ENCODE measurements at regions not wholly inside any gene's neighbourhood (a gene's known extent, or its start where the extent isn't known, plus 50 kb on each side); places are given as distances from the start of the nearest gene placed in this dataset.
"Not testable (repeated sequence)": the region's sequence is repeated elsewhere in the genome, so short reads cannot be mapped to it uniquely, and the experiment has no call there.

DNA sequence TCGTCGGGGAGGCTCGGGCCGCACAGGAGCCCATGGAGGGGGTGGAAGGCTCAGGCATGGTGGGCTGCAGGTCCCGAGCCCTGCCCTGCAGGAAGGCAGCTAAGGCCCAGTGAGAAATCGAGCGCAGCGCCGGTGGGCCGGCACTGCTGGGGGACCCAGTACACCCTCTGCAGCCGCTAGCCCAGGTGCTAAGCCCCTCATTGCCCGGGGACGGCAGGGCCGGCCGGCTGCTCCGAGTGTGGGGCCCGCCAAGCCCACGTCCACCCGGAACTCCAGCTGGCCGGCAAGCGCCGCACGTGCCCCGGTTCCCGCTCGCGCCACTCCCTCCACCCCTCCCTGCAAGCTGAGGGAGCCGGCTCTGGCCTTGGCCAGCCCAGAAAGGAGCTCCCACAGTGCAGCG is 395.6 kb upstream of the MGMT start:
- not testable (repeated sequence) for DNase-seq (ENCODE audit: low read depth)

DNA sequence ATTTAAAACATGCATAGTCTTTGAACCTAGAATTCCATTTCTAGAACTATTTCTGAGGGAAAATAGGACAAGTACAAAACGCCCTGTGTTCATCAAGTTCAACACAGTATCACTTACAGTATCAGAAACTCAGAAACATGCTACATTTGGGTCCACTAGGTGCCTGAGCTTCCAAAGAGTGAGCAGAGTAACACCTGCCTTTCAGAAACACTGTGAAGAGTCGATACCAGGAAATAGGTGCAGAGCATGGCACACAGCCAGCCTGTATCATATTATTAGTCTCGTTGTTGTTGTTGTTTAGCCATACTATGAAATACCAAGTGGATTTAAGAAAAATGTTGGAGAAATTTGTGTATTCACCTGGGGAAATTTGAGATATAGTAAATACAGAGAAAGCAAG is 392.1 kb upstream of the MGMT start:
- no peak for DNase-seq (ENCODE audit: low read depth)

DNA sequence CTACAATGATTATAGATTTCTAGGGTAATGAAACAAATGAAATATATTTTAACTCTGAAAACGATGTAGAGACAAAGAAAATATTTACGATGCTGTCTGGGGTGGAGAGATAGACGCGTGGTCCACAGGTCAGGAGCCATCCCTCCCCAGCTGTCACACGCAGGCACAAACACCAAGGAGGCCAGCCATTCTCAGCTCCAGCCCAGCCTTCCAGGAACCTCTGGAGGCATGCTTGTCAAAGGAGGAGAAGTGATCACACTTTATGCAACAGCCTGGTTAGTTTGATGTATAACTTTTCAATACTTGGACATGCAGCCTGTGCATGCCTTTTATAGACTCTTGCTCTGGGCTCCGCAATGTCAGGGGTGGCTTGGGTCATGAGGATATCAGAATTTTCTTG is 391.5 kb upstream of the MGMT start:
- DNase-seq (ENCODE audit: low read depth): no peak

DNA sequence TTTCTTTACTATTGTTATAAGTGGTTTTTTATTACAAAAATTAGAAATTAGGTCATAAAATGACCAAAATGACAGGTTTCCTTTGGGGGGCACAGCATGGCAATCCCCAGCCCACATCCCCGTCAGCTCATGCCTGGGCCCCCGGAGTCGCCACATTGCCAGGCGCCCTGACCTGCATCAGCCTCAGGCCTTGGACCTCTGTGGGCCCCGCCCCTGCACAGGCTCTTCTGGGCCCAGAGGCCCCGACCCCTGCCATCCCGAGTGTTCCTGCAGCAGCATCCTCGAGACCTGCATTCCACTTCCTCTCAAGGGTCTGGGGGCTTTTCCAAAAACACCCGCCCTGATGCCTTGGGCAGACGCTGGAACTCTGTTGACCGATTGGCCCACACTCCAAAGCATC is 391.1 kb upstream of the MGMT start:
- no peak for DNase-seq (ENCODE audit: low read depth)

DNA sequence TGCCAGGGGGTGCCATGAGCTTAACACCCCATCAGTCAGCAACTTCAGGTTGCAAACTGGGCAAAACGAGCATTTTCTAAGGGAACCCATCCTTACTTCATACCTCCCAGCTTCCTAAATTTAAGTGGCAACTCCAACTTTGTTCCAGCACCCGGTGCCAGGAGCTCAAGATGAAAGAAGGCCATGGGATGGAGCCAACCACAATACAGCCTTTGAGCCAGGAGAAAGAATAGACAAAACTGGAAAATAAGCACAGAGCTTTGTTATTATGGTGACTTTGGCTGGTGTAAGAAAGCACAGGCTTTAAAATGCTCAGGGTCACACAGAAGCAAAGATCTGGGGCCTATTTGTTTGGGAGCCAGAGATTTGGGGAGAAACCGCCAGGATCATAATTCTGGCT is 388.7 kb upstream of the MGMT start:
- no peak for DNase-seq (ENCODE audit: low read depth)

DNA sequence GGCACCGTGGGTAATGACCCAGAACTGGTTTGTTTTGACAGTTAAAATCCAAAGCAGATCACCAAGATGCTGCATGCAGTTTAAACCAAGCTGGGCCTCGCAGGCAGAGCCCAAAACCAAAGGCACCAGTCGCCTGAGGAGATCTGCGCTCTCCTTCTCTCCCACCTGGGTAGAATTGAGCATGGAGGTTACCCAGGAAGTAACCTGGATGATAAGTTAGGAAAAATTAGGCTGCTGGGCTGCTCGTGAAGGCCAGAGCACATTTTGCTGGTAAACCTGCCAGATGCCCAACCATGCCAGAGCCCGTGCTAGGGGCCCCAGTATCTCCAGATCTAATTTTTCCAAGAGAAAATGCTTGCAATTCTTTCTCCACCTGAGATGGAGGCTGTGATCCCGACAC is 388.3 kb upstream of the MGMT start:
- no peak for DNase-seq (ENCODE audit: low read depth)

DNA sequence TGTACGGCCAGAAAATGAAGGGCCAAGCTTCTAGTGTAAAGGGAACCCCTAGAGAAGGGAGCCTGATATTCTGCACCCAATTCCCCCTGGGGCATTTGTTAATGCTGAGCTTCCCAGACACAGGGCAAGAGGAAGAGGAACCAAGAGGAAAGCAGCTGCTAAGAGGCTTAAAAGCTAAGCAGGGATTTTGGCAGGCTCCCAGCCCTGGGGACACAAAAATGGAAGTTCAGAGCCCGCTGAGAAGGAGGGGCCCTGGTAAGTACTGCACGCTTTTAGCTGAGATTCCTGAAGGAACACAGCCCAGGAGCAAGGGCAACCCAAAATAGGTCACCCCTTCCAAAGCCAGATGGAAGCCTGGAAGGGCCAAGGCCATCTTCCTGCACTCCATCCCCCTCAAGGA is 387.3 kb upstream of the MGMT start:
- no peak for DNase-seq (ENCODE audit: low read depth)

DNA sequence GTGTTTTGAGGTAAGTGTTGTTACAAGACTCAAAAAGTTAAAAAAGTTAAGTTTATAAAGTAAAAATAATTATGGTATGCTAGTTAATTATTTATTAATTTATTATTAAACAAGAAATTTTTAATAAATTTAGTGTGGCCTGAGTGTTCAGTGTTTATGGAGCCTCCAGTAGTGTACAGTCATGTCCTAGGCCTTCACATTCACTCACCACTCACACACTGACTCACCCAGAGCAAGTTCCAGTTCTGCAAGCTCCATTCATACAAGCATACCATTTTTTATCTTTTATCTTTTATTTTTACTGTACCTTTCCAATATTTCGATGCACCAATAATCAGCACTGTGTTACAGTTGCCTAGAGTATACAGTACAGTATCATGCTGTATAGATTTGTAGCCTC is 381.2 kb upstream of the MGMT start:
- no peak for DNase-seq (ENCODE audit: low read depth)

DNA sequence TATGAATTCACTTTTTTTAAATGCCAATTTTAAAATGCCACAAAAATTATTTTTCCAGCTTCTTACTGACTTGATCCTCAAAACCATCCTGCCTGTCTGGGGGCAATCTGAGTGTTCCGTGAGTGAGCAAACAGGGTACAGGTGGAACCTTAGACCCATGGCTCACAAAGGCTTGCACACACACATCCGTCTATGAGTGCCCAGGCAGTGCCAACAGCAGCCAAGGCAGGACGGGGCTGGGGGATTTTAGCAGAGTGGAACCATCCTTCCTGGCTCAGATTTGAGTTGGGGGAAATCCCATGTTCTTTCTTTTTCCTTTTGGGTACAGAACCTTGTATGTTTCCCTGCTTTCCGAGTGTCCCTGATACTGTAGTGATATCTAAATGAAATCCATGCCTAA is 377.7 kb upstream of the MGMT start:
- no peak for DNase-seq (ENCODE audit: low read depth)

DNA sequence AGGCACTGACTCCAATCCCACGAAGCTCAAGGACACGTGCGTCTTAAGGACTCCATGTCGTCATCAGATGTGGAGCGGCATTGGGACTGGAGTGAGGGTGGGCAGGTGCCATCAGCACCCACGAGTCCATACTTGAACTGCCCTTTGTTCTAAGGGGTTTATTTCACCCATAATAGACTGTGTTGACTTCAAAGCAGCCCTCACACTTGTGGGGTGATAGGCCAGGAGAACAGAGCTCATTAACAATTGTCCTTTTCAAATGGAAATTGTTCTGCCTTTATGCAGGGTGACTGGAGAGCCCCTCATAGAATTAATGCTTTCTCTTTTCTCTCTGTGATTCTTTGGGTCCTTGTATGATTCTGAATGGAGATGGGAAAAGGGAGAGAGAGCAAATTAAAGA is 376.9 kb upstream of the MGMT start:
- no peak for DNase-seq (ENCODE audit: low read depth)

DNA sequence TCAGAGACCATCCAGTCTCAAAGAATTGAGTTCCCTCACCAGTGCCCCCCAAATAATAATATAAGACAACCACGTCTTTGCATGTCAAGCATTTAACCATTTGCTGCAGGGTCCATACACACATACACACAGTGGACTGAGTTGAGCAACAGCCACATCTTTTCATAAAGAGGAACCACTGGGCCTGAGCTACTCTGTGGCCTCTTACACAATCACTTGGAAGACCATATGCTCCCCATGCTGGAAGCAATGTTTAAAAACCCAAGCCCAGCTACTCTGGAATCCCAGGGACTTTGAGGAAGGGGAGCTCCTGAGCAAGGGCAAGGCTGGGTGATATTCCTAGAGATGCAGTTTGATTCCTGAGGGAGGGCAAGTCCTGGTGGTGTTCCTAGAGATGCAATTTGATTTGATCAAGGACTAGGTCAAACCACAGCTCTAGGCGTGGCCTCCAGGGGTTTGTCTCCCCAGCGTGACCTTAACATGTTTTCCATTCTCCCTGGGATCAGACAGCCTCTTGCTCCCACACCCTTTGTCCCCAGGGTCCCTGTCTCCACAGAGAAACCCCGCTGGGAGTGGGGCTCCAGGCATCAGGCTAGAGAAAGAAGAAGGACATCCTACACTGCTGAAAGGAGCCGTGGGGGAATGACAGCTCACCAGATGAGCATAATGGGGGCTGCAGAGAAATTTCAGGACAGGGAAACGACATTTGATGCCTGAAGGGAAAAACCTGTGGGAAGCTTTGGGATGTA is 376.2 kb upstream of the MGMT start:
- DNase-seq (ENCODE audit: low read depth): no peak

DNA sequence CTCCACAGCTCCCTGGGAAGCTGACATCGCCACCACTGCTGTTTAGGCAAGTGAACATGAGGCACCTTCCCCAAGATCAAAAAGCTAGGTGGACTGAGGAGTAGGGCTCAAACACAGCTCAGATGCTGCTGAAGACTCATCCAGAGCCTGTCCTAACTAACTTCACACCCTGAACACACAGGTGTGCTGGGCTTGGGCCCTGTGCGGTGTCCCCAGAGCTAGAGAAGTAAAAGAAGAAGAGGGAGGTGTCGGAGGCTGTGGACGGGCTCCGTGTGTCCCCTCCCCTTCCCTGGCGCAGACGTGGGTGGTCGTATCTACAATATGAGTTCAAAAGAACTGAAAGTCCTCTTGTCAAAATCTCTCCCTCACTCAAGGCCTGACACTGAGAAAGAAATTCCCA is 373.4 kb upstream of the MGMT start:
- no peak for DNase-seq (ENCODE audit: low read depth)

DNA sequence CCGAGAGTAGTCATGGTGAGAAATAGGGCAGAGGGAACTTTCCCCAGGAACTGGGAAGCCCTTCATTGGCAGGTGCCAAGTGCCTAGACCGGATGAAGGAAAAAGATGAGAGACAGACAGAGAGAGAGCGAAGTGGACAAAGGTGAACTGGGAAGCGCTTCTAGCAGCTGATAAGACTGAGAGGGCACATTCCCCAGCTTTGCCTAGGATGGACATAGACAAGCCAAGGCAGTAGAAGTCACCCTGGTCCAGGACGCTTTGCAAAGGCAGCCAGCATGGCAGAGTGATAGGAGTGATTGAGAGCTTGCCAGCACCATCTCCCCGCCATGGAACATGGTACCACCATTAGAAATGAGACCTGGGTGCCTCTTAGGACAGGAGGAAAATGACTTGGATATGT is 372.8 kb upstream of the MGMT start:
- DNase-seq (ENCODE audit: low read depth): no peak

DNA sequence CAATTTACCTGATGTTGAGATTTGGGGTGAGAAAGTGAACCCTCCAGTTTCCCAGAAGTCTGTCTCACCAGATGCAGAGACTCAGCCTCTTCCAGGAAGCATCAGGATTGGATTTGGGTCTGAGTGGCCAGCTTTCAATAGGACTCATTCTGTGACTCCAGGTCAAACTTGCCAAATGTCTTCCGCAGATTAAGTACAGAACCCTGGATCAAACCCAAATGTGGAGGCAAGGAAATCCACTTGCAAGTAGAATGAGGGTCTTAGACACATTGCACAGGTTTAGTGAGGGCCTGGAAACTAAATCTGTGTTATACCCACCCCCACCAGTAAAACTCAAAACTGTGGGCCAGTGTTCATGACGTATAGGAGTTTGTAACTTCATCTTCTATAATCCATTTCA is 372.2 kb upstream of the MGMT start:
- DNase-seq (ENCODE audit: low read depth): no peak

DNA sequence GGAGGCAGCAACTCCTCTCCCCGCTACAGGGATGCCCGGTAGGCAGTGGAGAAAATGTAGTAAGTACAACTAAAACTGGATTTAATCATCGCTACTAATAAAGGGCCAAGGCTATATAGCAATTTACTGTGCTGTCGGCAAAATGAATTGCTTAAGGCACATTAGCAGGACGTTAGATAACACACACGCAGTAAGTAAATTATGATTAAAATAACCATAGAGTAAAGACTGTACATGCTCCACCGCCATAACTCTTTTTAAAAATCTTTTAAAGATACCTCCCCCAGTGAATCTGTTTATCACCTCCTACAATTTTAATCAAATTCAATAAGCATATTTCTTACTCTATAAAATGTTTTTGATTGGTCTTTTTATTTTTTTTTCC is 371.4 kb upstream of the MGMT start:
- DNase-seq (ENCODE audit: low read depth): no peak

DNA sequence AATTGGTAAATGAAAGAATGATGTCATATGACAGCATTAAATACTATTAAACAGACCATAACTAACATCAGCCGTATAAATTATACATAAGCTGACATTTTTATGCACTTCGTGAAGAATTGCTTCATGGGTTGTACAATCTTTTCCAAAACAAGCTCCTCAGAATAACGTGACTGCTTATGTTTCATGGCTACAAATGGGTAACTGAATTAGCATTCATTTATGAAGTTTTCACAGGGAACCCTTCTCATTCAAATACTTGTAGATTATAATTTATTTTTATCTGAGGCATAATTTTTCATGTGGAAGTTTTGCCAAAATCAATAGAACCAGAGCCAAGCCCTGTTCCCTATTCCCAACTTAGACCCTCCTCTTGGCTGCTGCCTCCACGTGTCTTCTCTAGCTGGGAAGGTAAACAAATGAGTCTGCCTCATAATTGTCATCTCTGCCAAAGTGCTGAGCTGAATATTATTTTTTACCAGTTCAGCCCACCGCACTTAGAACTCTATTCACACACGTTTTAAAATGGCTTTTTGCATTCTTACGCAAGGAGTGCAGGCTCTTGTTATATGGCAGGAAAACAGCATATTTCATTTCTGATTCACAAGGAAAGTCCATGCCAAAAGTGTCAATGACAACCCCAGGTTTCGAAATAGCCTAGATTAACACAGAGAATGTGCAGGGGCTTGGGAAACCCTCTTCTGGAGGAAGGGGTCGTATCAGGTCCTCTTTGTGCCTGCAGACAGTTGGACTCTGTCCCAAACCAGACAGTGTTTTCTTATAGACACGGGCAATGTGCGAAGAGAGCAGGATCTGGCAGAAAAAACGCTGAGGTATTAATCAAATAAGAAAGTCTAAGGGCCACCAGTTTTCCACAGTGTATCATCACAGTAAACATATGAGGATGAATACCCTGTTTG is 370.7 kb upstream of the MGMT start:
- peak; percentile 82 for DNase-seq (ENCODE audit: low read depth)

DNA sequence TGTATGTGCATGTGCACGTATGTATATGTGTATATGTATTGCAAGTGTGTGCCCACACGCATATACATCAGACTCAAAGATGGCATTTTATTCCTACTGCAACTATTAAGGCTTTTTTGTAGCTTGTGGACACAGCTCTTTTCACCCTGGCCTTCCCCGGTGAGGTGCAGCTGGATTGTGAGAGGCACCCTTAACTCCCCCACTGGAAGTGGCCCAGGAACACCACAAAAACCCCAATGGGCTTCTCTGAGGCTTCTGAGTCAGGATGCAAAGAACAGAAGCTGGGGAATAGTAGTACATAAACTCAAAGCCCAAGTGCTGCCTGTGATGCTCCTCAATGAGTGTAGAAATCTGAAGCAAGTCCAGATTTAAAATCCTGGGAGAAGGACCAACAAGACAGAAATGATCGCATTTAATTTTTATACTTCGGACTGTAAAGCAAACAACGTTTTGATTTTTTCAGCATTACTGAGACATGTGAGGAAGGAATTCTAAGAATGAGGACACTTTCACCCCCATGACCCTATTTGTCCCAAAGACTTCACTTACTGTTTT is 369.2 kb upstream of the MGMT start:
- DNase-seq (ENCODE audit: low read depth): no peak

DNA sequence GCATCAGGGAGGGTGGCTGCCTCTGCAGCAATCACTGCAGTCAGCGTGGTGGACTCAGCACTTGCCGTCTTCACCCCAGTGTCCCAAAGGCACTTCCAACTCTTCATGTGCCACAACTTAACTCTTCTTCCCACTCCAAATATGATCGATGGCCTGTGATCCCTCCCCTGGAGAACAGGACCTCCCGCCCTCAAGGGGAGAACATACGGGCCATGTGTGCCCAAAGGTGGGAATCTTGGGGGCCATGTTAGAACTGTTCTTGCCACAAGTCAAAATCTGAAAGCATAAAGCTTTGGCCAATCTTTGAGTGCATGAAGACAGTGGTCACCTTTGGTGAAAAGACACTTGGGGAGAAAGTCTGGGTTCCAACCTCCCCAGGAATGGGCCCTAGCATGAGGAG is 368.5 kb upstream of the MGMT start:
- DNase-seq (ENCODE audit: low read depth): no peak

DNA sequence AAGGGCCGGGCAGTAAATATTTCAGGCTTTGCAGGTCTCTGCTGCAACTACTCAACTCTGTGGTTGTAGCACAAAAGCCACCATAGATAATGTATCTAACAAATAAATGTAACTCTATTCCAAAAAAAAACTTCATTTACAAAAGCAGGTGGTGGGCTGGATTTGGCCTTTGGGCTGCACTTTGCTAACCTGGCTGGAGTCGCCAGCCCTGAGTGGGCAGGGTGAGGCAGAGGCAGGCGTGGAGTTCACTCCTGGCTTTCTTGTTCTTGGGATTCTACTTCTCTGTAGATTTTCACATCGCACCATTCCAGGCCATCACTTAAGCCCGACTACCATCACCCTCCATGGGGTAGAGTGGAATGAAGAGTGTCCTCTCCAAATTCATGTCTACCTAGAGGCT is 367.6 kb upstream of the MGMT start:
- no peak for DNase-seq (ENCODE audit: low read depth)

DNA sequence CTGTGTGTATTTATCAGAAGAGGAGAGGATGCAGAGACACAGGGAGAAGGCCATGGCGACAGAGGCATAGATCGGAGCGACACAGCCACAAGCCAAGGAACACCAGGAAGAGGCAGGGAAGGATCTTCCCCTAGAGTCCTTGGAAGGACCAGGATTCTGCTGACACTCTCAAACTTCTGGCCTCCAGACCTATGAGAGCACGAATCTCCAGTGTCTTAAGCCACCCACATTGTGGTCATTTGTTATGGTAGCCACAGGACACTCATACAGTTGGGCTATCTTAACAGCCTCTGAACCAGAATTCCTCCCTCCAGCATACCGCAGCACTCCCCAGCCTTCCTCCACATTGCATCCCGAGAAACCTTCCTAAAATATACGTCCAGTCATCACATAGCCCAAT is 367.0 kb upstream of the MGMT start:
- DNase-seq (ENCODE audit: low read depth): no peak

DNA sequence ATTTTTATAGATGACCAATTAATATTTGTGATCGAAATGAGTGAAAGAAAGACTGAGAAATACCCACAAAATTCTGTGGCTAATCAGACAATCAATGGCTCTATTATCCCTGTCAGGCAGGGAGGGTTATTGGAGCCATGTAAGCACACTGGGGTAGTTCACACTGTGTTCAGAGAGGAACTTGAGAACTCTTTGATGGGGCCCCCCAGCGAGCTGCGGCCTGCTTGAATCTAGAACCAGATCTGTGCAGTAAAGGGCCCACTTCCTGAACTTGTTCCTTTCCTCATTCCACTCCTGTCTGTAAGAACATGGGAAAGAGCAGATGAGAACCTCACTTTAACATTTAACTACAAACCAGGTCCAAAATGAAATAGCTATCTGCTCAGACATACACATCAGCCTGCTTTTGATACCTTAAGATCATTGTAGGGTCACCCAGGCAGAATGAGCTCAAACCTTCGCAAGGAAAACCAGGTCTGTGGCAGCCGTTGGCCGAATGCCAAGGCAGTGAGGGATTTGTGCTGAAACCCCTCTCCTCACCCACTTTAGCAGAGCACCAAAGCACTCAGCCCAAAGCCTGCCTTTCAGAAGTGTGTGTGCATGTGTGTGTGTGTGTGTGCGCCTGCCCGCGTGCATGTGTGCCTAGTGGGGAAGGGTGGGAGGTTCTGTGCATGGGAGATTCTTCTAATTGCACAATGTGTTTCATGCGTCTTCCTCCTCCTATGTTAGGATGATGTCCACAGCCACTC is 365.6 kb upstream of the MGMT start:
- no peak for DNase-seq (ENCODE audit: low read depth)
